ENCODE measurements at regions not wholly inside any gene's neighbourhood (a gene's known extent, or its start where the extent isn't known, plus 50 kb on each side); places are given as distances from the start of the nearest gene placed in this dataset.

DNA sequence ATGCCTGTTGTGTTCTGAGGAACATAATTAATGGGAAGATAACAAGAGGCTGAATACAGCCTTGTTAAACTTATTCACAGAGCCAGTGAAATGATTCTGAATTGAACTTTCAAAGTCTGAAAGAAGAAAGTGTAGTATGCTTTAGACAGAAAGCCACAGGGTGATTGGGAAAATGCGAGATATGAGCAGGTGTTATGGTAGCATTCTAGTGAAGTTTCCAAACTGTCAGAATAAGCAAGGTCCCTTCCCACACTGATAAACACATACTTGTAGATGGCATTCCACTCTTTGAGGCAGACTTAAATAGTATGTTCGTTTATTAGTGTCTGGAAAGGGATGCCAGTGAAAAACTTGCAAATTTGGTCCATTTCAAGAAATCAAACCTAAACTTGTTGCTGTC is 70.5 kb upstream of the ITPRID2 start:
- no peak for DNase-seq (ENCODE audit: low read depth)
- H3K4me3 ChIP-seq (ENCODE audit: low read depth, low read length) = no peak overlapping the region
- TF ChIP-seq, protein P1, sequence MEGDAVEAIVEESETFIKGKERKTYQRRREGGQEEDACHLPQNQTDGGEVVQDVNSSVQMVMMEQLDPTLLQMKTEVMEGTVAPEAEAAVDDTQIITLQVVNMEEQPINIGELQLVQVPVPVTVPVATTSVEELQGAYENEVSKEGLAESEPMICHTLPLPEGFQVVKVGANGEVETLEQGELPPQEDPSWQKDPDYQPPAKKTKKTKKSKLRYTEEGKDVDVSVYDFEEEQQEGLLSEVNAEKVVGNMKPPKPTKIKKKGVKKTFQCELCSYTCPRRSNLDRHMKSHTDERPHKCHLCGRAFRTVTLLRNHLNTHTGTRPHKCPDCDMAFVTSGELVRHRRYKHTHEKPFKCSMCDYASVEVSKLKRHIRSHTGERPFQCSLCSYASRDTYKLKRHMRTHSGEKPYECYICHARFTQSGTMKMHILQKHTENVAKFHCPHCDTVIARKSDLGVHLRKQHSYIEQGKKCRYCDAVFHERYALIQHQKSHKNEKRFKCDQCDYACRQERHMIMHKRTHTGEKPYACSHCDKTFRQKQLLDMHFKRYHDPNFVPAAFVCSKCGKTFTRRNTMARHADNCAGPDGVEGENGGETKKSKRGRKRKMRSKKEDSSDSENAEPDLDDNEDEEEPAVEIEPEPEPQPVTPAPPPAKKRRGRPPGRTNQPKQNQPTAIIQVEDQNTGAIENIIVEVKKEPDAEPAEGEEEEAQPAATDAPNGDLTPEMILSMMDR (IDR thresholded peaks at IDR 0.05; ENCODE audit: low read depth, low read length, missing control alignments) = no peak
- in situ Hi-C loops (cut with HindIII; ENCODE audit: low sequenced_read_pairs) = no loop called here

DNA sequence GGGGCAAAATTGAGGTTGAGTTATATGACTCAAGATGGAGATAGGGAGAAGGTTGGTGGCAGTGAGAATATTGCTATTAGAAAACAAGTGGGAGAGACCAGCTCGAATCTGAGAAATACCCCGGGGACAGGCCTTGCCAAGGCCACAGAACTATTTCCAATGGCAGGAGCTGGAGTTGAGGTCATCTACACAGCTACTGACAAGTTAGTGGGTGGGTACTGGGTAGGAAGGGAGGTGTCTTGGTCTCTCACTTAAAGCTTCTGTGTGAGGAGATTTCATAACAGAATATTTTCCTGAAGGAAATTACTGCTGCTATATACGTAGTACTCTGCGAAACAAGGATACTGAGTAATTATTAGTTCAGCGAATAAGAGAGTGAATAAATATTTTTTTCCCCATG is 69.4 kb upstream of the ITPRID2 start:
- DNase-seq (ENCODE audit: low read depth) = no peak
- TF ChIP-seq, protein P1 (IDR thresholded peaks at IDR 0.05; ENCODE audit: low read depth, low read length, missing control alignments) = no peak
- H3K4me3 ChIP-seq (ENCODE audit: low read depth, low read length) = no peak overlapping the region
- in situ Hi-C loops (cut with HindIII; ENCODE audit: low sequenced_read_pairs) = no loop called here

DNA sequence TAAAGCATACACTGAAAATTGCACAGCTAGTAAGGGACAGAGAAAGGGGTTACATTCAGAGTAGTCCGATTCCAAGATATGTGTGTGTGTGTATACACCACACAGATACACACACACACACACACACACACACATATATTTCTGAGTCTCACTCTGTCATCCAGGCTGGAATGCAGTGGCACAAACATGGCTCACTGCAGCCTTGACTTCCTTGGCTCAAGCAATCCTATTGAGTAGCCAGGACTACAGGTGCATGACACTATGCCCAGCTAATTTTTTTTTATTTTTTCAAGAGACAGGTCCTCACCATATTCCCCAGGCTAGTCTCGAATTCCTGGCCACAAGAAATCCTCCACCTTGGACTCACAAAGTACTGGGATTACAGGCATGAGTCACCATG is 68.1 kb upstream of the ITPRID2 start:
- H3K4me3 ChIP-seq (ENCODE audit: low read depth, low read length) = no peak overlapping the region

DNA sequence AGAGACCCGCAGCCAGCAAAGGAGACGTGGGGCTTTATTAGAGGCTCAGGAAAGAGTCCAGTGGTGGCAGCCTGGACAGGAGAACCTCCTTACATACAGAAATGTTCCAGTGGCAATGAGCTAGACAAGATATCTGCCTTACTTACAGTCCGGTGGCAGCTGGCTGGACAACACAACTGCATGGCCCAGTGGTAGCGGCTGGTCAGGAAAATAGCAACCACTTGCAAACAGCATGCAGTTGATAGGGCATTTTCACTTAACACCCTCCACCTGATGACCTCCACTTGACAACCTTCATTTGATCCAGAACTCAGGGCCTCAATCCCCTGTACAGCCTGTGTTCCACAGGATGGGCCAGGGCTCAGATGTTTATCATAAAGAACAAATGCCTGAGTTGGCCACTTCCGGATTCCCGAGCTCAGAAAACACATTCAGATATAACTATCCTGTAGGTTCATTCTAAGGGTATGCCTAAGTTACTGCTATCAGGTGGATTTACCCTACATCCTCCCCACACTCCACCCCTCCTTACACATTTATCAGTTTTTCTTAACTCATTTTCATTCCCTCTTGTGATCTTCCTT is 63.3 kb upstream of the ITPRID2 start:
- in situ Hi-C loops (cut with HindIII; ENCODE audit: low sequenced_read_pairs) = no loop called here
- DNase-seq (ENCODE audit: low read depth) = no peak
- H3K4me3 ChIP-seq (ENCODE audit: low read depth, low read length) = no peak overlapping the region
- TF ChIP-seq, protein P1 (IDR thresholded peaks at IDR 0.05; ENCODE audit: low read depth, low read length, missing control alignments) = no peak

More for the DNA sequence above, 68.1 kb upstream of the ITPRID2 start:
- no peak for DNase-seq (ENCODE audit: low read depth)
- in situ Hi-C loops (cut with HindIII; ENCODE audit: low sequenced_read_pairs) = no loop called here
- TF ChIP-seq, protein P1 (IDR thresholded peaks at IDR 0.05; ENCODE audit: low read depth, low read length, missing control alignments) = no peak

DNA sequence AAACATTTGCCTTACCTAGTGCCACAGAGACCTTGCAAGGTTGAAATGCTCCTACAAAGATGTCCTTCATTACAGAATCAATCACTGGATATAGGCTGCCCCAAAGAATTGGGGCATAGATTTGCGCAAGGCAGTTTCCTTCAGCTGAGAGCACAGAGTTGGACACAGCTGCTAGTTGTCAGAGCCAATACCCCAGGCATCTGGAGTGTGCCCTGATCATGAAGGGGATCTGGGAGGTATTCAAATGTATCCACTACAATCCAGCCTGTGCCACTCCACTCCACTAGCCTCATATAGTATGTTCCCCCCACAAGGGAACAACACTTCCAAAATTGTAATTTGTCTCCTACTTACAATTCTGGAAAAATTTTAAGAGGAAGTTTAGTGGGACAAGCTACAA is 62.3 kb upstream of the ITPRID2 start:
- in situ Hi-C loops (cut with HindIII; ENCODE audit: low sequenced_read_pairs) = no loop called here
- no peak overlapping the region for H3K4me3 ChIP-seq (ENCODE audit: low read depth, low read length)
- DNase-seq (ENCODE audit: low read depth) = no peak
- TF ChIP-seq, protein P1 (IDR thresholded peaks at IDR 0.05; ENCODE audit: low read depth, low read length, missing control alignments) = no peak

DNA sequence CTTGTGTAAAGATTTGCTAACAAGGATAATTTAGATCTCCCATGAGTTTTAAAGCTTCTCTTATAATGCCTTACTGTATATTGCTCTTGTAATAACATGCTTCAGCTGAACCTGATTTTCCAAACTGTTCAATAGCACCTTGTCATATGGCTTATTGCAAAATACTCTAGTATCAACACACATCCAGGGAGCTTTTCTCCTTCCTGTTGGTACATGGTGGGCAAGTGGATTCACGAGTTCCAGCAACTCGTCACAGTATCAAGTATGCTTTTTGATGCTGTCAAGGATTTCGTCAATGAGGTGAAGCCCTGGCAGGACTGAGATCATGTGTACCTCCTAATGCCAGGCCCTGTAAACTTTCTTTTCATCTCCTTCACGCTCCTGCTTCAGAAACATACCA is 59.5 kb upstream of the ITPRID2 start:
- DNase-seq (ENCODE audit: low read depth) = no peak
- TF ChIP-seq, protein P1 (IDR thresholded peaks at IDR 0.05; ENCODE audit: low read depth, low read length, missing control alignments) = no peak
- no peak overlapping the region for H3K4me3 ChIP-seq (ENCODE audit: low read depth, low read length)
- in situ Hi-C loops (cut with HindIII; ENCODE audit: low sequenced_read_pairs) = no loop called here
